ENCODE measurements at regions not wholly inside any gene's neighbourhood (a gene's known extent, or its start where the extent isn't known, plus 50 kb on each side); places are given as distances from the start of the nearest gene placed in this dataset.

- no peaks in the 10 kb centered on the region for H3K4me1 Mint-ChIP-seq
- no peak for ATAC-seq (ENCODE audit: low read depth)
- Histone ChIP-seq H3K9ac (ENCODE audit: low read length) (no peak overlapping the region), H3K4me3 (ENCODE audit: control extremely low read depth in 1 of 5, extremely low read depth in 1 of 5, insufficient read depth in 1 of 5, low read depth in 2 of 5, low read length in 4 of 5) (no peak overlapping the region), H4K20me1 (ENCODE audit: control insufficient read depth, insufficient read depth, low read length, poor library complexity, severe bottlenecking) (no peaks in the 10 kb centered on the region), H3K79me2 (ENCODE audit: control insufficient read depth, insufficient read depth, low read length) (no peaks in the 10 kb centered on the region), H3K27me3 (replicated peaks in 1 of 4; ENCODE audit: control extremely low read depth in 1 of 4, control insufficient read depth in 3 of 4, insufficient read depth in 4 of 4, low read length in 3 of 4) (peaks cover 0 to 2% (median 0%) of the 10 kb centered on the region in 4 experiments), H2AFZ (ENCODE audit: insufficient read depth, low read depth, low read length, poor library complexity, severe bottlenecking) (no peak overlapping the region), H3K27ac (ENCODE audit: low read length in 2 of 2) (no peak overlapping the region), H3K4me2 (replicated peaks; ENCODE audit: low read depth, low read length, poor library complexity, severe bottlenecking) (no peak overlapping the region), H3K4me1 (ENCODE audit: control insufficient read depth in 2 of 2, insufficient read depth in 2 of 2, low read length in 2 of 2) (no peaks in the 10 kb centered on the region), H3K9me3 (ENCODE audit: control extremely low read depth in 1 of 3, control insufficient read depth in 2 of 3, insufficient read depth in 1 of 3, low read length in 2 of 3) (no peaks in the 10 kb centered on the region), H3K36me3 (replicated peaks in 1 of 2; ENCODE audit: control extremely low read depth in 1 of 2, control insufficient read depth in 1 of 2, extremely low read depth in 1 of 2, insufficient read depth in 2 of 2, low read length in 1 of 2) (no peaks in the 10 kb centered on the region)
- no CpG with 5 or more reads among the region's 2 CpGs for WGBS (ENCODE audit: insufficient coverage)
- H3K27me3 Mint-ChIP-seq = peaks cover 4% of the 10 kb centered on the region
- ChIA-PET CTCF (no interaction called here), POLR2A (no interaction called here)
- no peak overlapping the region for H3K4me3 Mint-ChIP-seq
- no peaks in the 10 kb centered on the region for H3K9me3 Mint-ChIP-seq (ENCODE audit: insufficient read depth)
- DNase-seq = no peak
- no peak overlapping the region for H3K27ac Mint-ChIP-seq
- intact Hi-C loops (cut with micrococcal nuclease) = no loop called here
- no peak for TF ChIP-seq EZH2 (IDR thresholded peaks at IDR 0.05; ENCODE audit: borderline replicate concordance, insufficient read depth, low read depth, low read length, poor library complexity, severe bottlenecking)
- no peak for TF ChIP-seq CTCF (IDR thresholded peaks at IDR 0.05)
Observed at GRCh38 chr2:215677481-215677880, 241.6 kb upstream of the FN1 start.

GRCh38 chr2:215672406-215672805, 236.5 kb upstream of the FN1 start:
- Histone ChIP-seq H3K4me1 (ENCODE audit: control insufficient read depth in 2 of 2, insufficient read depth in 2 of 2, low read length in 2 of 2) (no peaks in the 10 kb centered on the region), H3K79me2 (ENCODE audit: control insufficient read depth, insufficient read depth, low read length) (no peaks in the 10 kb centered on the region), H3K9ac (ENCODE audit: low read length) (no peak overlapping the region), H2AFZ (ENCODE audit: insufficient read depth, low read depth, low read length, poor library complexity, severe bottlenecking) (no peak overlapping the region), H3K36me3 (replicated peaks in 1 of 2; ENCODE audit: control extremely low read depth in 1 of 2, control insufficient read depth in 1 of 2, extremely low read depth in 1 of 2, insufficient read depth in 2 of 2, low read length in 1 of 2) (no peaks in the 10 kb centered on the region), H3K4me2 (replicated peaks; ENCODE audit: low read depth, low read length, poor library complexity, severe bottlenecking) (no peak overlapping the region), H3K9me3 (ENCODE audit: control extremely low read depth in 1 of 3, control insufficient read depth in 2 of 3, insufficient read depth in 1 of 3, low read length in 2 of 3) (no peaks in the 10 kb centered on the region), H3K27ac (ENCODE audit: low read length in 2 of 2) (no peak overlapping the region), H3K27me3 (replicated peaks in 1 of 4; ENCODE audit: control extremely low read depth in 1 of 4, control insufficient read depth in 3 of 4, insufficient read depth in 4 of 4, low read length in 3 of 4) (peaks cover 0 to 4% (median 0%) of the 10 kb centered on the region in 4 experiments), H3K4me3 (ENCODE audit: control extremely low read depth in 1 of 5, extremely low read depth in 1 of 5, insufficient read depth in 1 of 5, low read depth in 2 of 5, low read length in 4 of 5) (no peak overlapping the region), H4K20me1 (ENCODE audit: control insufficient read depth, insufficient read depth, low read length, poor library complexity, severe bottlenecking) (no peaks in the 10 kb centered on the region)
- H3K27ac Mint-ChIP-seq = no peak overlapping the region
- no peak for DNase-seq
- CTCF ChIA-PET = no interaction called here
- no peak overlapping the region for H3K4me3 Mint-ChIP-seq
- no peaks in the 10 kb centered on the region for H3K9me3 Mint-ChIP-seq (ENCODE audit: insufficient read depth)
- POLR2A ChIA-PET = no interaction called here
- no peak for ATAC-seq (ENCODE audit: low read depth)
- intact Hi-C loops (cut with micrococcal nuclease) = no loop called here
- peaks cover 15% of the 10 kb centered on the region for H3K27me3 Mint-ChIP-seq
- no CpG with 5 or more reads among the region's 1 CpG for WGBS (ENCODE audit: insufficient coverage)
- TF ChIP-seq EZH2 (IDR thresholded peaks at IDR 0.05; ENCODE audit: borderline replicate concordance, insufficient read depth, low read depth, low read length, poor library complexity, severe bottlenecking) = no peak
- no peak for TF ChIP-seq CTCF (IDR thresholded peaks at IDR 0.05)
- no peaks in the 10 kb centered on the region for H3K4me1 Mint-ChIP-seq
